ENCODE measurements at regions not wholly inside any gene's neighbourhood (a gene's known extent, or its start where the extent isn't known, plus 50 kb on each side); places are given as distances from the start of the nearest gene placed in this dataset.

DNA sequence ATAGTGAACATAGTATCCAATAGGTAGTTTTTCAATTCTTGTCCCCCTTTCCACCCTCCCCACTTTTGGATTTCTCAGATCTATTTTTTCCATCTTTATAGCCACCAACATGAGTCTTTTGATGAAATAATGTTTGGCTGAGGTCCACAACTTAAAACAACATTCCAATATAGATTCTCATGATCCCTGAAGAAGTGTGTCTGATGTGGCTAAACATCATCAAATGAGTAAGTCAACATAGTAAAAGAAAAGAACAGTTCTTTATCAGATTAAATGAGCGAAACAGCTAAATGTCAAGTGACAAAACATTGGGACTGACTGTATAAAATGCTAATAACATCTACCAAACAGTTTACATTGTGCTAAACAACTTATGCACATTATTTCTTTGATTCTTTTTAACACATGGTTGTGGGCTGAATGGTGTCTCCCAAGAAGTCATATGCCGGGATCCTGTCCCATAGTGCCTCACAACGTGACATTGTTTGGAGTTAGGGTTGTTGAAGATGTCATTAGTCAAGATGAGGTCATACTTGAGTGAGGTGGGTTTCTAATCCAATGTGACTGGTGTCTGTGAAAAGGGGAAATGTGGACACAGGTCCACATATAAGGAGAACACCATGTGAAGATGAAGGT lies 453.6 kb downstream of the LTN1 start (continued):
- no peak for TF ChIP-seq JUNB (IDR thresholded peaks at IDR 0.05; ENCODE audit: unreplicated experiment)
- TF ChIP-seq, protein P1, sequence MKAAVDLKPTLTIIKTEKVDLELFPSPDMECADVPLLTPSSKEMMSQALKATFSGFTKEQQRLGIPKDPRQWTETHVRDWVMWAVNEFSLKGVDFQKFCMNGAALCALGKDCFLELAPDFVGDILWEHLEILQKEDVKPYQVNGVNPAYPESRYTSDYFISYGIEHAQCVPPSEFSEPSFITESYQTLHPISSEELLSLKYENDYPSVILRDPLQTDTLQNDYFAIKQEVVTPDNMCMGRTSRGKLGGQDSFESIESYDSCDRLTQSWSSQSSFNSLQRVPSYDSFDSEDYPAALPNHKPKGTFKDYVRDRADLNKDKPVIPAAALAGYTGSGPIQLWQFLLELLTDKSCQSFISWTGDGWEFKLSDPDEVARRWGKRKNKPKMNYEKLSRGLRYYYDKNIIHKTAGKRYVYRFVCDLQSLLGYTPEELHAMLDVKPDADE (IDR thresholded peaks at IDR 0.05), result no peak

DNA sequence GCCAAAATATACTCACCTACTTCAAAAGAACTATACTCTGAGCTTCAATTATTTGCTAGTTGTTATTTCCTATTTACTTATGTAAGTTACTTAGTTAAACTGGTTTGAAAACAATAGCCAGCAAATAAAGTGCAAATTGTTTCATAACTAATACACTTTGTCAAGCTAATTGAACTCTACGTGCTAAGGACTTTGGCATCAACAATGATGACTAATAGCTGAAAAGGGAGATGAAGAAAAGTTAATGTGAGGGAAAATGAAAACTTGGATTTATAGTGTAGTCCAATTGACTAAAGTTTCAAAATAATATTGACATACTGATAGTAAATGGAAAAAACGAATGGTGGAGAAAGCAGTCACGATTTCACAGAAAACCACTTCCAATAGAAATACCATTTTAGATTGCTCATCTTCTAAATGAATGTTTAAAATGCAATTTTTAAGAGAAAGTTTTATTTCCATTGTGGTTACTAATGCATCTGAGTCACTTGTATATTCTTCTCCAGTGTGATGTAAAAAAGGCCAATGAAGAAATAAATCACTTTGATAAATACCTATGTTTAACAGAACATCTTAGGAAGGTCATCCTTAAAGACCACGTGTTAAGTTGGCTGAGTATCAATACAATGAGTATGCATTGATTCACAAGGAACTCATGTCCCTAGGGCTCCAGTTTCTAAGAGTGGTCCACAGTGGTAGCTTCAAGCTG lies 455.2 kb downstream of the LTN1 start:
- H3K4me3 Mint-ChIP-seq, result no peak overlapping the region
- H3K27ac ChIP-seq (ENCODE audit: low read depth), result no peak overlapping the region
- H3K27me3 Mint-ChIP-seq (ENCODE audit: insufficient read depth, low read depth, poor library complexity), result peaks cover 3% of the 10 kb centered on the region
- peaks cover 5% of the 10 kb centered on the region; the same call in 1 of the 2 replicates for H3K9me2 ChIP-seq (ENCODE audit: insufficient read depth)
- no peak for TF ChIP-seq EZH2phosphoT487 (IDR thresholded peaks at IDR 0.05; ENCODE audit: unreplicated experiment)
- H3K27me3 ChIP-seq (ENCODE audit: insufficient read depth), result no peaks in the 10 kb centered on the region
- DNase-seq (ENCODE audit: low spot score), result no peak
- H3K9me3 Mint-ChIP-seq, result no peaks in the 10 kb centered on the region
- no peaks in the 10 kb centered on the region for H3K79me2 ChIP-seq (replicated peaks; ENCODE audit: insufficient read depth)
- H3K4me2 ChIP-seq, result no peak overlapping the region
- peaks cover 7% of the 10 kb centered on the region for H3K4me1 ChIP-seq (ENCODE audit: insufficient read depth)
- no peak overlapping the region for H2AFZ ChIP-seq
- no peaks in the 10 kb centered on the region for H3K36me3 ChIP-seq (ENCODE audit: insufficient read depth)
- H3K4me1 Mint-ChIP-seq, result no peaks in the 10 kb centered on the region; the same call in 2 of the 3 replicates
- H3K4me3 ChIP-seq, result no peak overlapping the region
- H3K36me3 Mint-ChIP-seq (ENCODE audit: low read depth), result no peaks in the 10 kb centered on the region
- H3F3A ChIP-seq (replicated peaks; ENCODE audit: low read depth), result no peaks in the 10 kb centered on the region
- no peak for ATAC-seq
- no peaks in the 10 kb centered on the region for H4K20me1 ChIP-seq (replicated peaks; ENCODE audit: insufficient read depth)
- no peak overlapping the region for H3K27ac Mint-ChIP-seq

DNA sequence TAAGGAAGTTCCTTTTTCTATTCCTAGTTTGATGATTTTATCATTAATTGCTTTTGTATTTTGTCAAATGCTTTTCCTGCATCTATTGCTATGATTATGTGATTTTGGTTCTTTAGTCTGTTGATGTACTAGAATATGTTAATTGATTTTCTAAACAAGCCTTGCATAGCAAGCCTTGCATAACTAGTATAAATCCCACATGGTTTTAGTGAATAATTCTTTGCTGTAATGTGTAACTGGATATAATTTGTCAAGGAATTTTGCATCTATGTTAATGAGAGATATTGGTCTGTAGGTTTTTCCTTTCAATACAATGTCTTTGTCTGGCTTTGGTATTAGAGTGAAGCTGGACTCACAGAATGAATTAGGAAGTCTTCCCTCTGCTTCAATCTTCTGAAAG lies 460.2 kb downstream of the LTN1 start:
- Histone ChIP-seq H3F3A (replicated peaks; ENCODE audit: low read depth) (no peaks in the 10 kb centered on the region), H4K20me1 (replicated peaks; ENCODE audit: insufficient read depth) (no peaks in the 10 kb centered on the region), H3K4me2 (no peak overlapping the region), H3K36me3 (ENCODE audit: insufficient read depth) (no peaks in the 10 kb centered on the region), H3K4me1 (ENCODE audit: insufficient read depth) (no peaks in the 10 kb centered on the region), H3K79me2 (replicated peaks; ENCODE audit: insufficient read depth) (no peaks in the 10 kb centered on the region), H2AFZ (no peak overlapping the region), H3K4me3 (no peak overlapping the region), H3K27me3 (ENCODE audit: insufficient read depth) (no peaks in the 10 kb centered on the region), H3K27ac (ENCODE audit: low read depth) (no peak overlapping the region), H3K9me2 (ENCODE audit: insufficient read depth) (peaks cover 6% of the 10 kb centered on the region; the same call in 1 of the 2 replicates)
- Mint-ChIP-seq H3K9me3 (no peaks in the 10 kb centered on the region), H3K4me1 (no peaks in the 10 kb centered on the region), H3K4me3 (no peak overlapping the region), H3K27ac (no peak overlapping the region), H3K27me3 (ENCODE audit: insufficient read depth, low read depth, poor library complexity) (peaks cover 3% of the 10 kb centered on the region), H3K36me3 (ENCODE audit: low read depth) (no peaks in the 10 kb centered on the region; the same call in 2 of the 3 replicates)
- ATAC-seq (no peak), DNase-seq (ENCODE audit: low spot score) (no peak)
- TF ChIP-seq, protein P2, sequence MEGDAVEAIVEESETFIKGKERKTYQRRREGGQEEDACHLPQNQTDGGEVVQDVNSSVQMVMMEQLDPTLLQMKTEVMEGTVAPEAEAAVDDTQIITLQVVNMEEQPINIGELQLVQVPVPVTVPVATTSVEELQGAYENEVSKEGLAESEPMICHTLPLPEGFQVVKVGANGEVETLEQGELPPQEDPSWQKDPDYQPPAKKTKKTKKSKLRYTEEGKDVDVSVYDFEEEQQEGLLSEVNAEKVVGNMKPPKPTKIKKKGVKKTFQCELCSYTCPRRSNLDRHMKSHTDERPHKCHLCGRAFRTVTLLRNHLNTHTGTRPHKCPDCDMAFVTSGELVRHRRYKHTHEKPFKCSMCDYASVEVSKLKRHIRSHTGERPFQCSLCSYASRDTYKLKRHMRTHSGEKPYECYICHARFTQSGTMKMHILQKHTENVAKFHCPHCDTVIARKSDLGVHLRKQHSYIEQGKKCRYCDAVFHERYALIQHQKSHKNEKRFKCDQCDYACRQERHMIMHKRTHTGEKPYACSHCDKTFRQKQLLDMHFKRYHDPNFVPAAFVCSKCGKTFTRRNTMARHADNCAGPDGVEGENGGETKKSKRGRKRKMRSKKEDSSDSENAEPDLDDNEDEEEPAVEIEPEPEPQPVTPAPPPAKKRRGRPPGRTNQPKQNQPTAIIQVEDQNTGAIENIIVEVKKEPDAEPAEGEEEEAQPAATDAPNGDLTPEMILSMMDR (conservative IDR thresholded peaks at IDR 0.05; ENCODE audit: low read depth in 2 of 2), result no peak
- TF ChIP-seq JUNB (IDR thresholded peaks at IDR 0.05; ENCODE audit: unreplicated experiment) (no peak), ZNF331 (CRISPR knock-in tag; IDR thresholded peaks at IDR 0.05; ENCODE audit: low read depth) (no peak)
- TF ChIP-seq, protein P3, sequence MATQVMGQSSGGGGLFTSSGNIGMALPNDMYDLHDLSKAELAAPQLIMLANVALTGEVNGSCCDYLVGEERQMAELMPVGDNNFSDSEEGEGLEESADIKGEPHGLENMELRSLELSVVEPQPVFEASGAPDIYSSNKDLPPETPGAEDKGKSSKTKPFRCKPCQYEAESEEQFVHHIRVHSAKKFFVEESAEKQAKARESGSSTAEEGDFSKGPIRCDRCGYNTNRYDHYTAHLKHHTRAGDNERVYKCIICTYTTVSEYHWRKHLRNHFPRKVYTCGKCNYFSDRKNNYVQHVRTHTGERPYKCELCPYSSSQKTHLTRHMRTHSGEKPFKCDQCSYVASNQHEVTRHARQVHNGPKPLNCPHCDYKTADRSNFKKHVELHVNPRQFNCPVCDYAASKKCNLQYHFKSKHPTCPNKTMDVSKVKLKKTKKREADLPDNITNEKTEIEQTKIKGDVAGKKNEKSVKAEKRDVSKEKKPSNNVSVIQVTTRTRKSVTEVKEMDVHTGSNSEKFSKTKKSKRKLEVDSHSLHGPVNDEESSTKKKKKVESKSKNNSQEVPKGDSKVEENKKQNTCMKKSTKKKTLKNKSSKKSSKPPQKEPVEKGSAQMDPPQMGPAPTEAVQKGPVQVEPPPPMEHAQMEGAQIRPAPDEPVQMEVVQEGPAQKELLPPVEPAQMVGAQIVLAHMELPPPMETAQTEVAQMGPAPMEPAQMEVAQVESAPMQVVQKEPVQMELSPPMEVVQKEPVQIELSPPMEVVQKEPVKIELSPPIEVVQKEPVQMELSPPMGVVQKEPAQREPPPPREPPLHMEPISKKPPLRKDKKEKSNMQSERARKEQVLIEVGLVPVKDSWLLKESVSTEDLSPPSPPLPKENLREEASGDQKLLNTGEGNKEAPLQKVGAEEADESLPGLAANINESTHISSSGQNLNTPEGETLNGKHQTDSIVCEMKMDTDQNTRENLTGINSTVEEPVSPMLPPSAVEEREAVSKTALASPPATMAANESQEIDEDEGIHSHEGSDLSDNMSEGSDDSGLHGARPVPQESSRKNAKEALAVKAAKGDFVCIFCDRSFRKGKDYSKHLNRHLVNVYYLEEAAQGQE (IDR thresholded peaks at IDR 0.05; ENCODE audit: unreplicated experiment), result no peak

Data from GM23338 (cell line).